ENCODE measurements at regions not wholly inside any gene's neighbourhood (a gene's known extent, or its start where the extent isn't known, plus 50 kb on each side); places are given as distances from the start of the nearest gene placed in this dataset.

DNA sequence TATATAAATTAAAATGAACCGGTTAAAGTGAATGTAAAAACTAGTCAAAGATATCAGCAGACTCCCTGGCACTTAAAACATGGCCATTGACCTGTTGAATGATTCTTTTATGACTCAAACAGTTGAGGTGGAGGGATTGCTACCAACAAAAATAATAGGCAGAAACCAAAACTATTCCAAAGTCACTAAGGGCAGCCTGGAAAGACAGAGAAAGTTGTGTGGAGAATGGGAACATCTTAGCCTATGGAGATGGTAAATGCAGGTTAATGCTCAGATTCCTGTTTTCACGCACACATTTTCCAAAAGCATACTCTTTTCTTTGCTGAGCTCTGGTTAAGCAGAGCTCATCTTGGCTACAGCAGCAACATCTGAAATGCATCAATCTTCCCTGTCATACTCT lies 553.5 kb downstream of the HACE1 start:
- TF ChIP-seq, protein P1, sequence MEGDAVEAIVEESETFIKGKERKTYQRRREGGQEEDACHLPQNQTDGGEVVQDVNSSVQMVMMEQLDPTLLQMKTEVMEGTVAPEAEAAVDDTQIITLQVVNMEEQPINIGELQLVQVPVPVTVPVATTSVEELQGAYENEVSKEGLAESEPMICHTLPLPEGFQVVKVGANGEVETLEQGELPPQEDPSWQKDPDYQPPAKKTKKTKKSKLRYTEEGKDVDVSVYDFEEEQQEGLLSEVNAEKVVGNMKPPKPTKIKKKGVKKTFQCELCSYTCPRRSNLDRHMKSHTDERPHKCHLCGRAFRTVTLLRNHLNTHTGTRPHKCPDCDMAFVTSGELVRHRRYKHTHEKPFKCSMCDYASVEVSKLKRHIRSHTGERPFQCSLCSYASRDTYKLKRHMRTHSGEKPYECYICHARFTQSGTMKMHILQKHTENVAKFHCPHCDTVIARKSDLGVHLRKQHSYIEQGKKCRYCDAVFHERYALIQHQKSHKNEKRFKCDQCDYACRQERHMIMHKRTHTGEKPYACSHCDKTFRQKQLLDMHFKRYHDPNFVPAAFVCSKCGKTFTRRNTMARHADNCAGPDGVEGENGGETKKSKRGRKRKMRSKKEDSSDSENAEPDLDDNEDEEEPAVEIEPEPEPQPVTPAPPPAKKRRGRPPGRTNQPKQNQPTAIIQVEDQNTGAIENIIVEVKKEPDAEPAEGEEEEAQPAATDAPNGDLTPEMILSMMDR (IDR thresholded peaks at IDR 0.05): no peak
- TF ChIP-seq POLR2AphosphoS5 (IDR thresholded peaks at IDR 0.05; ENCODE audit: insufficient read depth in 1 of 2, low read depth in 1 of 2): no peak
